ENCODE measurements at regions not wholly inside any gene's neighbourhood (a gene's known extent, or its start where the extent isn't known, plus 50 kb on each side); places are given as distances from the start of the nearest gene placed in this dataset.

DNA sequence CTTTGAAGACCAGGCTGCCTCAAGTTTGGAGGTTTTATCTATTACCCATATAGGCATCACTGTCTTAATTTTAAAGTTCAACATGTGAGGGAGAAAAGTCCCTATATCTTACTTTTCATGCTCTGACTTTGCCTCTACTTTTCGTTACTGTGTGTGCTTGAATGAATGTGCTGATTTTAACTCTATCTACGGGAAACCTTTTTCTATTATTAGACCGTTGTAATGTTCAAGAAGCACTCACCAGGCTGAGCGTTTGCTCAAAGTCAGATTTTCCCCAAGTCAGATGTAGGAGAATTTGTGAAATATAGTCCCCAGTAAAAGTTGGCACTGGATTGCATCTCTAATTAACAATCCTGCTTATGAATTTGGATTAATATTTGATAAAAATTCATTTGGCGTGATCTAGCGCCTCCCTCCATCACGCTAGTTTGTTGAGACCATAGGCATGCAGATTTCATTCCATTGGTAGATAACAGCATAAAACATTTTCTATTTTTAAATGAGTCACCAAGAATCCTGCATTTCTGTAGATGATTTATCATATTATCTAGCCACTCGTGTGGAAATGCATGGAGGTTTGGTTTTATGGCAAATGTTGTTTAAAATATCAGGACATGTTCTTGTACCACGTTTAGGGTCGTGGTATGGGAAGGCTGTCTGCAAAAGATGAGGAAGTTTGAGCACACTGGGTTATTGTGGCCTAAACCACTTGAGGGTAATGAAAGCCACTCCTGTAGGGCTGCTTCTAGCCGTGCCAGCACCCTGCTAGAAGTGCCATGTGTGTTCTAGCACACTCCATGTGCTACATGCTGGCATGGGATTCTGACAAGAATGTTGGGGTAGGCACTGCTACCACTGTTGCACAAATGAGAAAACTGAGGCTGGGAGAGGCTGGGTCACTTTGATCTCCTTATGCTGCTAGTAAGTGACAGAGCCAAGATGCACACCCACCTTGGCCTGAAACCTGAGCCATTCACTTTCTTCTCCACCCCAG is 179.4 kb downstream of the FGF9 start:
- Histone ChIP-seq H3K4me1 (peaks cover 0 to 33% (median 17%) of the 10 kb centered on the region in 4 donors), H3K27ac (peak overlapping the region in 2 of 4 donors; percentile 14 to 45), H3K36me3 (no peaks in the 10 kb centered on the region), H3K27me3 (no peaks in the 10 kb centered on the region), H3K4me3 (no peak overlapping the region), H3K9me3 (no peaks in the 10 kb centered on the region)
- TF ChIP-seq POLR2A (IDR thresholded peaks at IDR 0.05), result no peak
- TF ChIP-seq, protein P1, sequence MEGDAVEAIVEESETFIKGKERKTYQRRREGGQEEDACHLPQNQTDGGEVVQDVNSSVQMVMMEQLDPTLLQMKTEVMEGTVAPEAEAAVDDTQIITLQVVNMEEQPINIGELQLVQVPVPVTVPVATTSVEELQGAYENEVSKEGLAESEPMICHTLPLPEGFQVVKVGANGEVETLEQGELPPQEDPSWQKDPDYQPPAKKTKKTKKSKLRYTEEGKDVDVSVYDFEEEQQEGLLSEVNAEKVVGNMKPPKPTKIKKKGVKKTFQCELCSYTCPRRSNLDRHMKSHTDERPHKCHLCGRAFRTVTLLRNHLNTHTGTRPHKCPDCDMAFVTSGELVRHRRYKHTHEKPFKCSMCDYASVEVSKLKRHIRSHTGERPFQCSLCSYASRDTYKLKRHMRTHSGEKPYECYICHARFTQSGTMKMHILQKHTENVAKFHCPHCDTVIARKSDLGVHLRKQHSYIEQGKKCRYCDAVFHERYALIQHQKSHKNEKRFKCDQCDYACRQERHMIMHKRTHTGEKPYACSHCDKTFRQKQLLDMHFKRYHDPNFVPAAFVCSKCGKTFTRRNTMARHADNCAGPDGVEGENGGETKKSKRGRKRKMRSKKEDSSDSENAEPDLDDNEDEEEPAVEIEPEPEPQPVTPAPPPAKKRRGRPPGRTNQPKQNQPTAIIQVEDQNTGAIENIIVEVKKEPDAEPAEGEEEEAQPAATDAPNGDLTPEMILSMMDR (IDR thresholded peaks at IDR 0.05), result no peak
- TF ChIP-seq POLR2AphosphoS5 (IDR thresholded peaks at IDR 0.05), result no peak
- TF ChIP-seq EP300 (IDR thresholded peaks at IDR 0.05), result no peak
- no peak for DNase-seq
- intact Hi-C loops (cut with DNase I), result no loop called here
- 64 to 68% methylated on average over 11 of the region's 11 CpGs for WGBS, 2 donors

DNA sequence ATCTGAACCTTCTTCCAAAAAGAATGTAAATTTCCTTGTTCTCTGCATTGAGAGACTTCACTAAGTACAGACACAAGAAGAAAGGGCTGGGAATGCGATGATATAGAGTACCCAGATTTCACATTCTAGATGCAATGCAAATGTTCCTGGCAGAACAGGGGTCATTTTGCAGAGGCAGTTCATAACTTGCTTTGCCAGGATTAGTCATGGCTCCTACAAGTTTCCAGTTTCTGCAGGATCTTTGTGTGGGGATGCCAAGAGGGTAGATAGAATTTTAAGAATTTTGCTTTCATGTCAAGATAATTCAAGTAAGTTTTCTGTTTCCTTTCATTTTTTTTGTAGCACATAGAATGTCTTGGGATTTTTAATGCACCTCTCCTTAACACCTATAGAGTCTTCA is 181.2 kb downstream of the FGF9 start:
- no peak overlapping the region for H3K4me3 ChIP-seq
- TF ChIP-seq POLR2A (IDR thresholded peaks at IDR 0.05) (no peak), POLR2AphosphoS5 (IDR thresholded peaks at IDR 0.05) (no peak), EP300 (IDR thresholded peaks at IDR 0.05) (no peak)
- TF ChIP-seq, protein P1 (IDR thresholded peaks at IDR 0.05), result no peak
- no peaks in the 10 kb centered on the region for H3K27me3 ChIP-seq
- no peak for DNase-seq
- H3K27ac ChIP-seq, result no peak overlapping the region
- intact Hi-C loops (cut with DNase I), result no loop called here
- no peaks in the 10 kb centered on the region for H3K36me3 ChIP-seq
- 92 to 94% methylated on average over 1 of the region's 1 CpG for WGBS, 2 donors
- no peaks in the 10 kb centered on the region for H3K9me3 ChIP-seq
- peaks cover 0 to 33% (median 17%) of the 10 kb centered on the region in 4 donors for H3K4me1 ChIP-seq

DNA sequence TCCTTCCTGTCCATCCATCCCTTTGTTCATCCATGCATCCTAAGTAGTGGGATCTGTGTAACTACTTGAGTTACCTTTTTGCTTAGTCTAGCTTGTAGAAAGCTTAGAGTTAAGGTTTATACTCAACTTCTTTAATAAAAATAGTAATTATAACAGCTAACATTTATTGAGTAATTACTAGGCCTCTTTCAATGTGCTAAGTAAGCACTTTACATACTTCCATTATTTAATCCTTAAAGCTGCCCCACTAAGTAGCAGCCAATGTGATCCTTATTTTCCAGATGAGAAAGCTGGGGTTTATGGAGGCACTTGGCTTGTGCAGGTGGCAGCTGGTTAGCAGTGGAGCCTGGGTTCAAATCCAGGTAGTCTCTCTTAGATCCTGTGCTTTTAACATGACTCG is 182.9 kb downstream of the FGF9 start:
- Histone ChIP-seq H3K4me1 (peaks cover 0 to 33% (median 17%) of the 10 kb centered on the region in 4 donors), H3K4me3 (no peak overlapping the region), H3K27ac (no peak overlapping the region), H3K36me3 (no peaks in the 10 kb centered on the region), H3K27me3 (no peaks in the 10 kb centered on the region), H3K9me3 (no peaks in the 10 kb centered on the region)
- WGBS, 2 donors, result 93 to 97% methylated on average over 1 of the region's 1 CpG
- intact Hi-C loops (cut with DNase I), result no loop called here
- DNase-seq, result no peak
- TF ChIP-seq POLR2A (IDR thresholded peaks at IDR 0.05), result no peak
- no peak for TF ChIP-seq POLR2AphosphoS5 (IDR thresholded peaks at IDR 0.05)
- TF ChIP-seq, protein P1 (IDR thresholded peaks at IDR 0.05), result no peak
- TF ChIP-seq EP300 (IDR thresholded peaks at IDR 0.05), result no peak

- H3K4me3 ChIP-seq, result no peak overlapping the region
- no peak for DNase-seq
- H3K27me3 ChIP-seq, result no peaks in the 10 kb centered on the region
- TF ChIP-seq, protein P1 (IDR thresholded peaks at IDR 0.05), result no peak
- TF ChIP-seq EP300 (IDR thresholded peaks at IDR 0.05) (no peak), POLR2AphosphoS5 (IDR thresholded peaks at IDR 0.05) (no peak)
- no peaks in the 10 kb centered on the region for H3K36me3 ChIP-seq
- no peak overlapping the region for H3K27ac ChIP-seq
- H3K9me3 ChIP-seq, result peaks cover 0 to 2% (median 0%) of the 10 kb centered on the region in 4 donors
- H3K4me1 ChIP-seq, result no peaks in the 10 kb centered on the region
- intact Hi-C loops (cut with DNase I), result no loop called here
These were observed 197.9 kb downstream of the FGF9 start for GRCh38 chr13:21868823-21869222.
